Activated T-helper 1 cell treated with anti-CD3 and anti-CD28 coated beads, Interleukin-12 subunit alpha, Interleukin-12 subunit beta, Interleukin-2, Interleukin-4 antibody, amounts not matched to agents 30 ng/mL and 10 ng/mL and 1 ng/mL, durations not matched to agents 14 hours and 24 hours and 36 hours (primary cell): ENCODE measurements at regions not wholly inside any gene's neighbourhood (a gene's known extent, or its start where the extent isn't known, plus 50 kb on each side); places are given as distances from the start of the nearest gene placed in this dataset.

Source experiments
- DNase-seq: peaks from one replicate; pipeline ENCODE4 v3.0.0; 2021; ENCODE audit warnings: low spot score
- H3K27ac Mint-ChIP-seq: one replicate; pipeline ENCODE4 v1.8.0; 2021; ENCODE audit warnings: mild to moderate bottlenecking, mixed read lengths
- H3K27me3 Mint-ChIP-seq: one replicate; pipeline ENCODE4 v1.8.0; 2022; ENCODE audit warnings: mild to moderate bottlenecking, moderate library complexity, mixed read lengths; ENCODE audit not compliant: insufficient read depth
- H3K36me3 Mint-ChIP-seq: one replicate; pipeline ENCODE4 v1.8.0; 2021; ENCODE audit warnings: low read depth, mixed read lengths
- H3K4me1 Mint-ChIP-seq: one replicate; pipeline ENCODE4 v1.8.0; 2021; ENCODE audit warnings: low read depth, mixed read lengths
- H3K4me3 Mint-ChIP-seq: one replicate; pipeline ENCODE4 v1.8.0; 2021; ENCODE audit warnings: mild to moderate bottlenecking, moderate library complexity, mixed read lengths
- H3K9me3 Mint-ChIP-seq: one replicate; pipeline ENCODE4 v1.8.0; 2021; ENCODE audit warnings: mixed read lengths
- intact Hi-C: fragments of 100-400 bp; cut with micrococcal nuclease; formaldehyde crosslinking; loops from one replicate; pipeline ENCODE4 v1.15.1; 2024

DNA sequence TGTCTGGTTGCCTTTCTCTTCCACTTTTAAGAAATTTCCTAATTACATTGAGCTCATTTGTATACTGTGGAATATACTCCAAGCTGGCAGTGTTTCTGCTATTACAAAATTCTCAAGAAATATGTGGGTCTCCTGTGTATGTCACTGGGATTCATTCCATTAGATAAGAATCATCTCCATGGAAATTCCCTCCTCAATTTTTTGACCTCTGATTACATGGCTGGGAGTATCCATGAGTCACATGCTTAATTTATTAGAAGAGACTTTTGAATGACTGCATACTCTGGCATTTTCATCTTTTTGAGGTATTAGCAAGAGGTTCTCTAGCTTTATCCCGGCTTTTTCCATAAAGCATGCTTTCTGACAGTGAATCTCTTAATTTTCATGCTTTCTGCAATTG lies 665.5 kb upstream of the CNTNAP5 start:
- Mint-ChIP-seq H3K4me3 (no peak overlapping the region), H3K9me3 (peaks cover 7% of the 10 kb centered on the region), H3K4me1 (no peaks in the 10 kb centered on the region), H3K36me3 (no peaks in the 10 kb centered on the region), H3K27ac (no peak overlapping the region), H3K27me3 (no peaks in the 10 kb centered on the region)
- no peak for DNase-seq
- intact Hi-C loops = no loop called here

DNA sequence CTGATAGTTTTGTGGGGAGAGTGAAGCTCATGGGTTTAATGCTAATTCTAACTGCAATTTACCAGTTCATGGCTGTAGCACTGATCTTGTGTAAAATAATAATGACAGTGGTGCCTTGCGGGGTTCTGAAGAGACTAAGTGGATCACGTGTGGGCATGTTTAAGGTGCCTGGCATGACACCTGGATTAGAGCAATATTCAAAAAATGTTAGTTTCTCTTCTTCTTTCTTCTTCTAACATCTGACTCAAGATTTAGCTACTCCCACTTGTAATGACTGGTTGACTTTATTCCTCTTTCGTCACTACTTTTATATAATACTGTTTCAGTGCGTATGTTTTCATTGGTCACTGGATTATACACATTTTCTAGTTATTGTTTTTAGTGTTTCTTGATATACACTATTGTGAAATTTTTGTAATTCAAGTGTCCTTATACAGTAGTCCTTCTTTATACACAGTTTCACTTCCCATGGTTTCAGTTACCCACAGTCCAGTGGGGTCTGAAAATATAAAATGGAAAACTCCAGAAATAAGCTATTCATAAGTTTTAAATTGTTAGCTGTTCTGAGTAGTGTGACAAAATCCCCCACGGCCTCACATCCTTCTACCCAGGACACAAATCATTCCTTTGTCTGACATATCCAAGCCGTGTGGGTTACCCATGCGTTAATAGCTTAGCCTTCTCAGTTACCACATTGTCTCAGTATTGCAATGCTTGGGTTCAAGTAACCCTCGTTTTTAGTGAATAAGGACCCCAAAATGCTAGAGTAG lies 662.2 kb upstream of the CNTNAP5 start:
- Mint-ChIP-seq H3K27me3 (no peaks in the 10 kb centered on the region), H3K36me3 (no peaks in the 10 kb centered on the region), H3K4me3 (no peak overlapping the region), H3K9me3 (peaks cover 16% of the 10 kb centered on the region), H3K27ac (no peak overlapping the region), H3K4me1 (no peaks in the 10 kb centered on the region)
- no peak for DNase-seq
- intact Hi-C loops = no loop called here

DNA sequence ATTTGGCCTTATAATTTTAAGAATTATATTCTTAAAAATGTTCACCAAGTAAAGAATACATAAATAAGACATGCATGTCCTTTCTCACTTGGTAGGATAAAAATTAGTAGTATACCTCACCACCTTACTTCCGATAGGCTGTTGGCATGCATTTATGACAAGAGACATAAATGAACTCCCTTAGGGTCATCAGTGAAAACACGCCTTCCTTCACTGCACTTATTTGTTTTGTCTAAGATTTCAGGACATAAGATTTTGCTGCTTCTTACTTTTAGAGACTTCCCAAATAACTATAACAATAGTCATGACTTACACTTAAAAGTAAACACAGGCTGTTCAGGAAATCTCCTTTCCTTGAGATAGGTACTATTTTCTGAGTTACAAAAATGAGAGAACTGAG lies 661.3 kb upstream of the CNTNAP5 start:
- H3K9me3 Mint-ChIP-seq = peaks cover 20% of the 10 kb centered on the region
- H3K4me3 Mint-ChIP-seq = no peak overlapping the region
- no peak for DNase-seq
- intact Hi-C loops = no loop called here
- no peaks in the 10 kb centered on the region for H3K36me3 Mint-ChIP-seq
- H3K27me3 Mint-ChIP-seq = no peaks in the 10 kb centered on the region
- H3K27ac Mint-ChIP-seq = no peak overlapping the region
- H3K4me1 Mint-ChIP-seq = no peaks in the 10 kb centered on the region

DNA sequence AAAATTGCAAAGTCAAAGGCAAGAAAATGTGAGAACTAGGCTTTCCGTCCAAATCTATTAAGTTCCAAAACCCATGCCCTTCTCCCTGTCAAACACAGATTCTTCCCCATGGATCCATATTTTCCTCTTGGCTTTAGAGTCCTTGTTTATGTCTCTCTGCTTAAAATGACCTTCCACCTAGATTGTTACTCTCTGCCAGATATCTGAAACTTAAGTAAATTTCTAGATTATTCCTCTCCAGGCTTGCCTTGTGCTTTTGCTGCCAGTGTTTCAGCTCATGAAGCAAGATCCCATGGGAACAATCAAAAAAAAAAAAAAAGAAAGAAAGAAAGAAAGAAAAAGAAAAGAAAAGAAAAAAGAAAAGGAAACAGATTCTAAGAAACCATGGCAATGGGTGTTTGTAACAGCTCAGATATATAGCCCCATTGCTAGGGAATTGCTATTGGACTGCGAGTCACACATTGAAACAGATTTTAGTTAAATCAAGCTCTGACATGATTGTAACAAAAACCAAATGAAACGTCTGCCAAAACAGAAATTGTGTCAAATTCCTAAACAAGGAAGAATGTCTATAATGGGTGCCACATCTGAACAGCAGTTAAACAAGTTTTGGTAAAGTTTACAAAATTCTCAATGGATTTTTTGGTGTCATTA lies 660.7 kb upstream of the CNTNAP5 start:
- Mint-ChIP-seq H3K27me3 (no peaks in the 10 kb centered on the region), H3K4me1 (no peaks in the 10 kb centered on the region), H3K36me3 (no peaks in the 10 kb centered on the region), H3K4me3 (no peak overlapping the region), H3K9me3 (peaks cover 23% of the 10 kb centered on the region), H3K27ac (no peak overlapping the region)
- intact Hi-C loops = no loop called here
- DNase-seq = no peak

DNA sequence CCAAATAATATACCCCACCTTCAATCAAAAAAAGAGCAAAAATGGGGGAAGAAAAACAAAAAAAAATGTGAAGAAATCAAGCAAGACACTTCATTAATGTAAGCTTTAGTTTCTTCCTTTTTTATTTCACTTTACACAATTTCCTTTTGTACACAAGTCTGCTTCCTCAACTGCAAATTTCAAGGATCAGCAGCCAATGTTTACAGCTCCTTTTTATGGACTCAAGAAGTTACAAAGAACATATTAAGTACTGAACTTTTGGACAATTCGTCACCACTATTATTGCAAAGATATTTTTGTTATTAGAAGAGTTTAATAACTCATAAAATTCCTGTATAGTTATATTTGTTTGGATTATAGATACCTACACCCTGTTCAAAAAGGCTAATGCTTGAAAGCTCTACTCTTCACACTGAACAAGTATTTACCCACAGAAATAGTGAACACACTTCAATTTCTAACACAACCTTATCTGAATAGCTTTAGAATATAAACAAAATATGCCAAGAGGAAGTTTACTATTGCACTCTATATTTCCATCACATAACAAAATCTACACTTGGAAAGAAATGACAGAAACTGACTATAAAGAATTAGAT lies 658.7 kb upstream of the CNTNAP5 start:
- Mint-ChIP-seq H3K27me3 (no peaks in the 10 kb centered on the region), H3K36me3 (no peaks in the 10 kb centered on the region), H3K27ac (no peak overlapping the region), H3K4me1 (no peaks in the 10 kb centered on the region), H3K4me3 (no peak overlapping the region), H3K9me3 (peaks cover 23% of the 10 kb centered on the region)
- DNase-seq = no peak
- intact Hi-C loops = no loop called here

DNA sequence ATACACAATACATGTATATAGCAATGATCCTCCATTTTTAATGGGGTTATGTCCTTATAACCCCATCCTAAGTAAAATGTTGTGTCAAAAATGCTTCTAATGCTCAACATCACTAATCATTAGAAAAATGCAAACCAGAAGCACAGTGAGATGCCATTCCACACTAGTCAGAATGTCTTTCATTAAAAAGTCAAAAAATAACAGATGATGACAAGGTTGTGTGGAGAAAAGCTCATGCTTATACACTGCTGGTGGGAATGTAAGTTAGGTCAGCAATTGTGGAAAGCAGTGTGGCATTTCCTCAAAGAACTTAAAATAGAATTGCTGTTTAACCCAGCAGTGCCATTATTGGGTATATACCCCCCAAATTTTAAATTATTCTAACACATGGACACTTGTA lies 654.9 kb upstream of the CNTNAP5 start:
- no peak overlapping the region for H3K27ac Mint-ChIP-seq
- H3K36me3 Mint-ChIP-seq = no peaks in the 10 kb centered on the region
- no peak for DNase-seq
- H3K4me3 Mint-ChIP-seq = no peak overlapping the region
- no peaks in the 10 kb centered on the region for H3K4me1 Mint-ChIP-seq
- intact Hi-C loops = no loop called here
- peaks cover 24% of the 10 kb centered on the region for H3K9me3 Mint-ChIP-seq
- H3K27me3 Mint-ChIP-seq = no peaks in the 10 kb centered on the region

DNA sequence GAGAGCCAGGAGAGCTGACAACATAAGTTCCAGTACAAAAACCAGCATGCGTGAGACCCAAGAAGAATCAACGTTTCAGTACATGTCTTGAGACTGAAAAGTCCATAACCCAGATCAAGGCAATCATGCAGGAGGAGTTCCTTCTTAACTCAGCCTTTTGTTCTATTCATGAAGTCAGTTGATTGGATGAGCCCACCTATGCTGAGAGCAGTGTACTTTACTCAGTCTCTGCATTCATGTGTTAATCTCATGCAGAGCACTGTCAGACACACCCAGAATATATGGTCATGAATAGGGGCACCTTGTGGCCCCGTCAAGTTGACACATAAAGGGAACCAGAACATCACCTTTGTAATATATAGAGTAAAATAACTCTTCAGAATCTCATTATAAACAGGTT lies 653.6 kb upstream of the CNTNAP5 start:
- Mint-ChIP-seq H3K36me3 (no peaks in the 10 kb centered on the region), H3K9me3 (peaks cover 26% of the 10 kb centered on the region), H3K27me3 (no peaks in the 10 kb centered on the region), H3K4me1 (no peaks in the 10 kb centered on the region), H3K27ac (no peak overlapping the region), H3K4me3 (no peak overlapping the region)
- no peak for DNase-seq
- intact Hi-C loops = no loop called here

DNA sequence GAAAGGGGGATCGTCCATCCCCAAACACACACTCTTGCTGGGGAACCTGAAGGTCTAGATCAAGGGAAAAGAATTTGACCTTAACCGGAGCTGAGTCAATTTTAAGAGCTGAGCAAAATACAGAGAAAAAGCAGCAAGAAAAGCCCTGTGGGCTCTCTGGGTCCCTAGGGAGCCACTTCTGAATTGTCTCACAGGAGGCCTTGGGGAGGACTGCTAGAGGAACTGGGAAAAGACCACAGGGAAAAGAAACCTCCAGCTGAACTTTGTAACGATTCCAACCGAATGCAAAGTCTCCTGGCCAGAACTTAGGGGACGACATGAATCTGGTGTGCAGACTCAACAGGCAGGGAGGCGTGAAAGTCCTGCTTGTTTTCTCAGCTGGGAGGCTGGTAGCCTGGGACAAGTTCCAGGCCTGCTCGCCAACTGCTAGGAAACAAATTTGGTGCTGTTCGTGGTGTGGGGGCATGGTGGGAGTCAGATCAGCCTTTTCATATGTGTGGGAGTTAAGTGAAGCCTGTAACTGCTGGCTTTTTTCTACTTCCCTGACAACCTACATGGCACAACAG lies 644.6 kb upstream of the CNTNAP5 start:
- H3K27ac Mint-ChIP-seq = no peak overlapping the region
- H3K4me3 Mint-ChIP-seq = no peak overlapping the region
- H3K27me3 Mint-ChIP-seq = no peaks in the 10 kb centered on the region
- peaks cover 19% of the 10 kb centered on the region for H3K9me3 Mint-ChIP-seq
- no peaks in the 10 kb centered on the region for H3K36me3 Mint-ChIP-seq
- DNase-seq = no peak
- intact Hi-C loops = no loop called here
- no peaks in the 10 kb centered on the region for H3K4me1 Mint-ChIP-seq

DNA sequence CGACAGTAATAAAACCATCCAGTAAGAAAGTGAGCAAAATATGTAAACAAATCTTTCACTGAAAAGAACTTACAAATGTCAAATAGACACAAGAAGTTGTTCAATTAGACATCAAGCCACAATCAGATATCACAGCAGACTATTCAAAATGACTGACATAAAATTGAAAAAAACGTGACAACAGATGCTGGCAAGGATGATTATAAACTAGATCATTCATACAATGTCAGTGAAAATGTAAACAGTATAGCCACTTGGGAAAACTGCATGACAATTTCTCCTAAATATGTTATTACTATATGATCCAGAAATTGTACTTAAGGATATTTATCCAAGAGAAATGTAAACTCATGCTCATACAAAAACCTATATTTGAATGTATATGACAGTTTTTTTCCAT lies 609.4 kb upstream of the CNTNAP5 start:
- H3K4me3 Mint-ChIP-seq = no peak overlapping the region
- no peaks in the 10 kb centered on the region for H3K36me3 Mint-ChIP-seq
- no peaks in the 10 kb centered on the region for H3K27me3 Mint-ChIP-seq
- H3K27ac Mint-ChIP-seq = no peak overlapping the region
- intact Hi-C loops = no loop called here
- H3K4me1 Mint-ChIP-seq = no peaks in the 10 kb centered on the region
- DNase-seq = no peak
- peaks cover 5% of the 10 kb centered on the region for H3K9me3 Mint-ChIP-seq

DNA sequence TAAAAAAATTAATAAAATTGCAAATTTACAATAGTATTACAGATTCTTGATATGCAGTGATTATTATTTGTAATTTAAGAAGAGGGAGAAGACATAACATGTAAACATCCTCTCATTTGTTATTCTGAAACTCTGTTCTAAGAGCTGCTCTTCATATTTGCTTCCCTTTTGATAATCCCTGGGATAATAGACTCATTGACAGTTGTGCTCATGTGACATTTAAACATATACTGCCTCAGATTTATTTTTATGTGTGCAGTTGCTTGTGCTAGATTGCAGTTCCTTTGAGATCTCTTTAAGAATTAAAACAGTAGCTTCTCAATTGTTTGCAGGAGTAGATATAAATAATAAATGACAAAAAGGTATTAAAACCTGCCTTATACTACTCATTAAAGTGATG lies 605.1 kb upstream of the CNTNAP5 start:
- DNase-seq = no peak
- no peaks in the 10 kb centered on the region for H3K27me3 Mint-ChIP-seq
- intact Hi-C loops = no loop called here
- no peak overlapping the region for H3K27ac Mint-ChIP-seq
- H3K4me1 Mint-ChIP-seq = no peaks in the 10 kb centered on the region
- H3K9me3 Mint-ChIP-seq = peaks cover 8% of the 10 kb centered on the region
- no peak overlapping the region for H3K4me3 Mint-ChIP-seq
- H3K36me3 Mint-ChIP-seq = no peaks in the 10 kb centered on the region

DNA sequence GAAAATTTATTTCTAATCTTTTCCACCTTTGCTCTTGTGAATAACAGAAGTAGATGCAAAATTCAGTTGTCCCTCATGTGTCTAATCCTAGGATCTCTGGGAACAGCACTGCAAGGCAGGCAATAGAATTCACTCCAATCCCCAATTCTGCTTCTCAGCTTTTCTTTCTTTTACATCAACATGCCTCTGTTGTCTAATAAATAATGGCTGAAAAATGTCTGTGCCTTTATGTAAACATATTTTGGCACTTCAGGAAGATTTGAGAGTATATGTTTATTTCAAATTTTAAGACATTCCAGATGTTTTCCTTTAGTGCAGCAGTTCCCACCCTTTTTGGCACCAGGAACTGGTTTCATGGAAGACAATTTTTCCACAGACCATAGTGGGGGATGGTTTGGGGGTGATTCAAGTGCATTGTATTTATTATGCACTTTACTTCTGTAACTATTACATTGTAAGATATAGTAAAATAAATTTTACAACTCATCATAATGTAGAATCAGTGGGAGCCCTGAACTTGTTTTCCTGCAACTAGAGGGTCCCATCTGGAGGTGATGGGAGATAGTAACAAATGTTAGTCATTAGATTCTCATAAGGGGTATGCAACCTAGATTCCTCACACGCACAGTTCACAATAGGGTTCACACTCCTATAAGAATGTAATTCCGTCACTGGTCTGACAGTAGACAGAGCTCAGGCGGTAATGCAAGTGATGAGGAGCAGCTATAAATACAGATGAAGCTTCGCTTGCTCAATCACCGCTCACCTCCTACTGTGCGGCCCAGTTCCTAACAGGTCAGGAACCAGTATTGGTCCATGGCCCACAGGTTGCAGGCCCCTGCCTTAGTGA lies 590.3 kb upstream of the CNTNAP5 start:
- Mint-ChIP-seq H3K27ac (no peak overlapping the region), H3K4me1 (no peaks in the 10 kb centered on the region), H3K27me3 (no peaks in the 10 kb centered on the region), H3K36me3 (no peaks in the 10 kb centered on the region), H3K9me3 (peaks cover 17% of the 10 kb centered on the region), H3K4me3 (no peak overlapping the region)
- intact Hi-C loops = no loop called here
- DNase-seq = no peak

DNA sequence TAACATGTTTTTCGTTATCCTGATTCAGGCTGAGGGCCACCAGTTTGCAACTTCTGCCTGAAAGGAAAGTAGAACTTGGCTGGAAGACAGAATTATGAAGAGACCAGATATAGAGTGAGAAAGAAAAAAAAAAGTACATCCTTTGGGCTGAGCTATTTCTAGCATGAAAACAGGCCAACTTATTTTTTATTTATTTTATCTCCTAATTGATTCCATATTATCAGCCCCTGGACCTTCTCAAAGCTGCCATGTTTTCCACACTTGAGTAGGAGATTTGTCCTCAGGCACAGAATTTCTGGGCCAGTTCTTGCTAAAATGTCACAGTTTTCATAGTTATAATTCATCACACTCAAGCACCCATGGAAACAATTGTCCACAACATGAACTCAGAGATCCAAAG lies 586.8 kb upstream of the CNTNAP5 start:
- Mint-ChIP-seq H3K36me3 (no peaks in the 10 kb centered on the region), H3K4me1 (no peaks in the 10 kb centered on the region), H3K27me3 (no peaks in the 10 kb centered on the region), H3K27ac (no peak overlapping the region), H3K4me3 (no peak overlapping the region), H3K9me3 (peaks cover 20% of the 10 kb centered on the region)
- intact Hi-C loops = no loop called here
- DNase-seq = no peak
